Heart left ventricle (tissue), 13 donors: ENCODE measurements at regions not wholly inside any gene's neighbourhood (a gene's known extent, or its start where the extent isn't known, plus 50 kb on each side); places are given as distances from the start of the nearest gene placed in this dataset.

Experiments used
- CTCF ChIP-seq, 12 donors: fragments of 200-600 bp; sonication (generic) in 4 of 12; IDR thresholded peaks; one replicate each; pipeline versions ENCODE4 v1.5.0 to v1.8.0; 2018 to 2022; ENCODE audit warnings: antibody characterized with exemption in 12 of 12, mild to moderate bottlenecking in 5 of 12
- POLR2A ChIP-seq, 2 donors: fragments of 450-650 bp; IDR thresholded peaks; one replicate each; pipeline ENCODE4 v1.6.1; 2017; ENCODE audit warnings: antibody characterized with exemption in 2 of 2, mild to moderate bottlenecking in 2 of 2, moderate library complexity in 2 of 2
- donor health status: ischemic (EF 13 %, LVEDD 7.1; RV severe dilation, severe dysfunction).
- donor health status: DM: no; HTN: yes; CAD: no.
- donor health status: DM: no; HTN: no; CAD: no.
- donor health status: ischemic (EF 25% LVEDD 6.9; RV normal size, moderate dysfunction).
- donor health status: ischemic (EF 25% LVEDD 5.7; RV mildly dilated, moderate dysfunction).
- donor health status: ischemic (EF 35%, LVEDD 5.7; RV mildly dilated, moderate dysfunction).
- donor health status: nonischemic (EF 11% LVEDD 7.7; RV severe dilation, severe dysfunction).
- donor health status: DM: yes; HTN: yes; CAD: no.
- donor health status: PGD.
- donor health status: ischemic (EF 29% LVEDD 5.4; RV normal size, mild dysfunction).
- donor health status: nonischemic (EF 23%, LVEDD 6.1; RV moderate dilation, normal function).

DNA sequence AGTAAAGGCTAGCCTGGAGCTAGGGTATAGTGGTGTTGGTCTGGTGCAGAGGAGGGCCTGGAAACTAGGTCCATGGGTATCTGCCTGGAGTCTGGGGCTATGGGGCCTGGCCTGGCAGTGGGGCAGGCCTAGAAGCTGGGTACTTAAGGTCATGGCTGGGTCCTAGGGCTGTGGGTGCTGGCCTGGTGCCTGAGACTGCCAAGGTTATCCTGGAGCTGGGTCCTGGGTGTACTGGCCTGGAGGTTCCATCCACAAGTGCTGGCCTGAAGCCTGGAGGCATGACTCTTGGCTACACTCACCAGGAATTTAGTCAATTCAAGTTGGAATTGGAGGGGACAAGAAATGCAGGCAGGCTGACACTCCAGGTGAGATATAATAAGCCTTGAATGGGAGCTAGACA lies 108.4 kb upstream of the ZCCHC13 start:
- TF ChIP-seq CTCF (IDR thresholded peaks at IDR 0.05) (no peak), POLR2A (IDR thresholded peaks at IDR 0.05) (no peak)
